Liver (tissue), 8 donors: ENCODE measurements at regions not wholly inside any gene's neighbourhood (a gene's known extent, or its start where the extent isn't known, plus 50 kb on each side); places are given as distances from the start of the nearest gene placed in this dataset.
"Not testable (repeated sequence)": the region's sequence is repeated elsewhere in the genome, so short reads cannot be mapped to it uniquely, and the experiment has no call there.

Experiments used
- DNase-seq: peaks from one replicate; pipeline ENCODE4 v3.0.0-alpha.2; 2017; ENCODE audit warnings: low spot score
- H3K27ac ChIP-seq, 2 donors: one replicate each; pipeline ENCODE4 v1.7.0; 2013; ENCODE audit warnings: inconsistent platforms in 2 of 2, low read length in 2 of 2, control low read depth in 1 of 2, low read depth in 1 of 2, mild to moderate bottlenecking in 1 of 2
- H3K27me3 ChIP-seq, 4 donors: one replicate each; pipeline versions ENCODE4 v1.6.1 to v1.7.0; 2013; ENCODE audit warnings: low read length in 3 of 4, inconsistent platforms in 1 of 4, mild to moderate bottlenecking in 1 of 4, moderate library complexity in 1 of 4; ENCODE audit not compliant: control insufficient read depth in 4 of 4, insufficient read depth in 4 of 4
- H3K36me3 ChIP-seq, 4 donors: one replicate each; pipeline versions ENCODE4 v1.6.1 to v1.7.0; 2013; ENCODE audit warnings: low read length in 3 of 4, mild to moderate bottlenecking in 3 of 4, low read depth in 1 of 4, moderate library complexity in 1 of 4; ENCODE audit not compliant: control insufficient read depth in 4 of 4, insufficient read depth in 3 of 4
- H3K4me1 ChIP-seq, 4 donors: one replicate each; pipeline versions ENCODE4 v1.6.1 to v1.7.0; 2013; ENCODE audit warnings: low read length in 3 of 4, mild to moderate bottlenecking in 3 of 4, moderate library complexity in 1 of 4; ENCODE audit not compliant: control insufficient read depth in 4 of 4, insufficient read depth in 4 of 4
- H3K4me3 ChIP-seq, 3 donors: one replicate each; pipeline versions ENCODE4 v1.6.1 to v1.7.0; 2013; ENCODE audit warnings: low read length in 3 of 3, control low read depth in 1 of 3, low read depth in 1 of 3, mild to moderate bottlenecking in 1 of 3
- H3K9ac ChIP-seq, 2 donors: one replicate each; pipeline ENCODE4 v1.7.0; 2013; ENCODE audit warnings: low read length in 2 of 2, mild to moderate bottlenecking in 2 of 2, moderate library complexity in 2 of 2, control low read depth in 1 of 2, low read depth in 1 of 2
- H3K9me3 ChIP-seq, 4 donors: one replicate each; pipeline versions ENCODE4 v1.6.1 to v1.7.0; 2013; ENCODE audit warnings: low read length in 3 of 4; ENCODE audit not compliant: control insufficient read depth in 4 of 4
- EGR1 ChIP-seq, 2 donors: IDR thresholded peaks; 2 replicates each; pipeline ENCODE4 v1.6.1; 2016 to 2018; ENCODE audit warnings: antibody characterized with exemption in 2 of 2, low read depth in 2 of 2
- FOXA1 ChIP-seq: IDR thresholded peaks from 2 replicates; pipeline ENCODE4 v1.6.1; 2016; ENCODE audit warnings: antibody characterized with exemption
- FOXA2 ChIP-seq: IDR thresholded peaks from 2 replicates; pipeline ENCODE4 v1.6.1; 2016; ENCODE audit warnings: antibody characterized with exemption
- HNF4A ChIP-seq, 2 donors: conservative IDR thresholded peaks; 2 replicates each; pipeline ENCODE4 v1.6.1; 2016; ENCODE audit warnings: antibody characterized with exemption in 2 of 2, mild to moderate bottlenecking in 2 of 2
- HNF4G ChIP-seq: IDR thresholded peaks from 2 replicates; pipeline ENCODE4 v1.6.1; 2016; ENCODE audit warnings: antibody characterized with exemption
- JUND ChIP-seq, 2 donors: IDR thresholded peaks; 2 replicates each; pipeline ENCODE4 v1.6.1; 2016; ENCODE audit warnings: antibody characterized with exemption in 2 of 2
- RAD21 ChIP-seq, 2 donors: IDR thresholded peaks; 2 replicates each; pipeline ENCODE4 v1.6.1; 2016; ENCODE audit warnings: antibody characterized with exemption in 2 of 2, mild to moderate bottlenecking in 2 of 2
- RXRA ChIP-seq, 2 donors: IDR thresholded peaks; 2 replicates each; pipeline ENCODE4 v1.6.1; 2017 to 2018; ENCODE audit warnings: antibody characterized with exemption in 2 of 2, mild to moderate bottlenecking in 1 of 2
- SP1 ChIP-seq: IDR thresholded peaks from 2 replicates; pipeline ENCODE4 v1.6.1; 2018; ENCODE audit warnings: antibody characterized with exemption, mild to moderate bottlenecking
- TAF1 ChIP-seq: conservative IDR thresholded peaks from 2 replicates; pipeline ENCODE4 v1.6.1; 2016; ENCODE audit warnings: antibody characterized with exemption, mild to moderate bottlenecking
- YY1 ChIP-seq: IDR thresholded peaks from 2 replicates; pipeline ENCODE4 v1.6.1; 2016; ENCODE audit warnings: antibody characterized with exemption, mild to moderate bottlenecking
- WGBS: extraction: QIAGEN DNeasy Blood & Tissue Kit; methylation state at CpG from one replicate; pipeline ENCODE4 v1.1.7; 2013; 5-methylcytosine and 5-hydroxymethylcytosine counted together
- TF ChIP-seq, protein P1 (sequence below): IDR thresholded peaks from 2 replicates; pipeline ENCODE4 v1.6.1; 2016; ENCODE audit warnings: antibody characterized with exemption
- TF ChIP-seq, protein P2 (sequence below): IDR thresholded peaks from 2 replicates; pipeline ENCODE4 v1.6.1; 2016; ENCODE audit warnings: antibody characterized with exemption, mild to moderate bottlenecking
- TF ChIP-seq, protein P3 (sequence below): fragments of 150-350 bp; IDR thresholded peaks from 2 replicates; pipeline ENCODE4 v1.5.1; 2017; ENCODE audit warnings: improper control_type of control experiment, low read depth, low read length; ENCODE audit not compliant: missing input control
- TF ChIP-seq, protein P4 (sequence below): IDR thresholded peaks from 2 replicates; pipeline ENCODE4 v1.6.1; 2016; ENCODE audit warnings: antibody characterized with exemption
- TF ChIP-seq, protein P5 (sequence below): IDR thresholded peaks from 2 replicates; pipeline ENCODE4 v1.6.1; 2016; ENCODE audit warnings: antibody characterized with exemption
- donor health status: healthy.
- donor health status: healthy.
- donor health status: healthy.
- donor health status: healthy.
- donor health status: healthy.

DNA sequence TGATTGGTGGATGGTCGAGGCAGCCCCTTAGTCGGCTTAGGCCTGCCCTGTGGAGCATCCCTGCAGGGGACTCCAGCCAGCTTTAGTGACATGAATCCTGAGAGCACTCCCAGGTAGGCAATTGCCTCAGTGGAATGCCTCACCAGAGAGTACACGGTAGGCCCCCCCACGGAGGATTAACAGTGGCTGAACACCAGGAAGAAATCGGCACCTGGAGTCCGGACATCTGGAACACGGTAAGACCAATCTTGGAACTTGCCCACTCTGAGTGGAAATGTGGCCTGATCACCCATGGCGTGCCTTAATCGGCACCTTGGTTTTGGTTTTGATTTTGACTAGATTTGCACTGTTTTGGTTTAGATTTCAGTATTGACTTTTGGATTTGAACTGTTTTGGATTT, 326.2 kb upstream of the NCKAP5 start:
- no peak overlapping the region for H3K27ac ChIP-seq
- H3K27me3 ChIP-seq, result no peaks in the 10 kb centered on the region
- no peak for DNase-seq
- H3K36me3 ChIP-seq, result no peaks in the 10 kb centered on the region
- no peak for TF ChIP-seq FOXA2
- TF ChIP-seq, protein P1, sequence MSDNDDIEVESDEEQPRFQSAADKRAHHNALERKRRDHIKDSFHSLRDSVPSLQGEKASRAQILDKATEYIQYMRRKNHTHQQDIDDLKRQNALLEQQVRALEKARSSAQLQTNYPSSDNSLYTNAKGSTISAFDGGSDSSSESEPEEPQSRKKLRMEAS, result no peak
- no peak for TF ChIP-seq JUND (IDR thresholded peaks at IDR 0.05)
- TF ChIP-seq, protein P2, sequence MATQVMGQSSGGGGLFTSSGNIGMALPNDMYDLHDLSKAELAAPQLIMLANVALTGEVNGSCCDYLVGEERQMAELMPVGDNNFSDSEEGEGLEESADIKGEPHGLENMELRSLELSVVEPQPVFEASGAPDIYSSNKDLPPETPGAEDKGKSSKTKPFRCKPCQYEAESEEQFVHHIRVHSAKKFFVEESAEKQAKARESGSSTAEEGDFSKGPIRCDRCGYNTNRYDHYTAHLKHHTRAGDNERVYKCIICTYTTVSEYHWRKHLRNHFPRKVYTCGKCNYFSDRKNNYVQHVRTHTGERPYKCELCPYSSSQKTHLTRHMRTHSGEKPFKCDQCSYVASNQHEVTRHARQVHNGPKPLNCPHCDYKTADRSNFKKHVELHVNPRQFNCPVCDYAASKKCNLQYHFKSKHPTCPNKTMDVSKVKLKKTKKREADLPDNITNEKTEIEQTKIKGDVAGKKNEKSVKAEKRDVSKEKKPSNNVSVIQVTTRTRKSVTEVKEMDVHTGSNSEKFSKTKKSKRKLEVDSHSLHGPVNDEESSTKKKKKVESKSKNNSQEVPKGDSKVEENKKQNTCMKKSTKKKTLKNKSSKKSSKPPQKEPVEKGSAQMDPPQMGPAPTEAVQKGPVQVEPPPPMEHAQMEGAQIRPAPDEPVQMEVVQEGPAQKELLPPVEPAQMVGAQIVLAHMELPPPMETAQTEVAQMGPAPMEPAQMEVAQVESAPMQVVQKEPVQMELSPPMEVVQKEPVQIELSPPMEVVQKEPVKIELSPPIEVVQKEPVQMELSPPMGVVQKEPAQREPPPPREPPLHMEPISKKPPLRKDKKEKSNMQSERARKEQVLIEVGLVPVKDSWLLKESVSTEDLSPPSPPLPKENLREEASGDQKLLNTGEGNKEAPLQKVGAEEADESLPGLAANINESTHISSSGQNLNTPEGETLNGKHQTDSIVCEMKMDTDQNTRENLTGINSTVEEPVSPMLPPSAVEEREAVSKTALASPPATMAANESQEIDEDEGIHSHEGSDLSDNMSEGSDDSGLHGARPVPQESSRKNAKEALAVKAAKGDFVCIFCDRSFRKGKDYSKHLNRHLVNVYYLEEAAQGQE, result no peak
- TF ChIP-seq YY1, result no peak
- no peak for TF ChIP-seq RXRA (IDR thresholded peaks at IDR 0.05)
- TF ChIP-seq HNF4G, result no peak
- TF ChIP-seq, protein P3, sequence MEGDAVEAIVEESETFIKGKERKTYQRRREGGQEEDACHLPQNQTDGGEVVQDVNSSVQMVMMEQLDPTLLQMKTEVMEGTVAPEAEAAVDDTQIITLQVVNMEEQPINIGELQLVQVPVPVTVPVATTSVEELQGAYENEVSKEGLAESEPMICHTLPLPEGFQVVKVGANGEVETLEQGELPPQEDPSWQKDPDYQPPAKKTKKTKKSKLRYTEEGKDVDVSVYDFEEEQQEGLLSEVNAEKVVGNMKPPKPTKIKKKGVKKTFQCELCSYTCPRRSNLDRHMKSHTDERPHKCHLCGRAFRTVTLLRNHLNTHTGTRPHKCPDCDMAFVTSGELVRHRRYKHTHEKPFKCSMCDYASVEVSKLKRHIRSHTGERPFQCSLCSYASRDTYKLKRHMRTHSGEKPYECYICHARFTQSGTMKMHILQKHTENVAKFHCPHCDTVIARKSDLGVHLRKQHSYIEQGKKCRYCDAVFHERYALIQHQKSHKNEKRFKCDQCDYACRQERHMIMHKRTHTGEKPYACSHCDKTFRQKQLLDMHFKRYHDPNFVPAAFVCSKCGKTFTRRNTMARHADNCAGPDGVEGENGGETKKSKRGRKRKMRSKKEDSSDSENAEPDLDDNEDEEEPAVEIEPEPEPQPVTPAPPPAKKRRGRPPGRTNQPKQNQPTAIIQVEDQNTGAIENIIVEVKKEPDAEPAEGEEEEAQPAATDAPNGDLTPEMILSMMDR, result no peak
- TF ChIP-seq, protein P4, sequence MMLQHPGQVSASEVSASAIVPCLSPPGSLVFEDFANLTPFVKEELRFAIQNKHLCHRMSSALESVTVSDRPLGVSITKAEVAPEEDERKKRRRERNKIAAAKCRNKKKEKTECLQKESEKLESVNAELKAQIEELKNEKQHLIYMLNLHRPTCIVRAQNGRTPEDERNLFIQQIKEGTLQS, result no peak
- TF ChIP-seq HNF4A (conservative IDR thresholded peaks at IDR 0.05), result no peak
- TF ChIP-seq TAF1, result no peak
- no peak for TF ChIP-seq RAD21 (IDR thresholded peaks at IDR 0.05)
- TF ChIP-seq EGR1 (IDR thresholded peaks at IDR 0.05; ENCODE audit: low read depth in 2 of 2), result no peak
- H3K4me3 ChIP-seq, result peak overlapping the region in 1 of 3 donors; percentile 9
- H3K4me1 ChIP-seq, result peaks cover 0 to 6% (median 0%) of the 10 kb centered on the region in 4 donors
- H3K9me3 ChIP-seq, result no peaks in the 10 kb centered on the region
- 63% methylated on average over 9 of the region's 9 CpGs for WGBS
- H3K9ac ChIP-seq, result no peak overlapping the region

DNA sequence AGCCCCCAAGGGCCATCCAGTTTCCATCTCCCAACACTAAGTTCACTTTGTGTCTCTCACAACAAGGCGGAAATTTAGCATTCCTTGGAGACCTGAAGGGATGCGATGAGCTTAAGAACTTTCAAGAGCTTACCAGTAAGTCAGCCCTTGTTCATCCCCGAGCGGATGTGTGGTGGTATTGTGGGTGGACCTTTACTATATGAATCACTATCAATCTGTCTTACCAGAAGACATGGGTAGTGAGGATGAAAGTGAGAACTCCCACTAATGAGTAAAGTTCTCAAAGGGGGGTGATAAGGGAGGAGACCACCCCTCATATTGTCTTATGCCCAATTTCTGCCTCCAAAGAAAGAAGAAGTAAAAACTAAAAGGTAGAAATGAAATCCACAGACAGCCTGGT, 329.6 kb upstream of the NCKAP5 start:
- not testable (repeated sequence) for H3K27ac ChIP-seq, H3K27me3 ChIP-seq, H3K36me3 ChIP-seq, DNase-seq, H3K4me1 ChIP-seq, H3K9ac ChIP-seq, H3K9me3 ChIP-seq, H3K4me3 ChIP-seq
- WGBS, result 75% methylated on average over 4 of the region's 4 CpGs

DNA sequence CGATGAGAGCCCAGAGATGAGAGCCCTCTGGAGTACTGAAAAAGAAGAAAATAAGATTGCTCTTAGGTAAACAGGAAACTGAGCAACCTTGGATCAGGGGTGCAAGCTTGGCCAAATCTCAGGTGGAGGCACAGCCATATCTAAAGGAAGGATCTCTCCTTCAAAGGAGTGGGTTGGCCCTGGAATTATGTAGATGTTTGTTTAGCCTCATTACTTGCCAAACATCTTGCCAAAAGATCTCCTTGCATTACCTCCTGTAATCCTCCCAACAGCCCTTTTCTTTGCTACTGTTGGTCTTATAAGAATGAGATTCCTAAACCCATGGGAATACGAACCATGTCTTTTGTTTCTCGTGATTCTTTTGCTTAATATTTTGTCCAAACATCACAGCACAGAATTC, 332.6 kb upstream of the NCKAP5 start:
- no peak for DNase-seq
- no peaks in the 10 kb centered on the region for H3K9me3 ChIP-seq
- WGBS, result 75% methylated on average over 3 of the region's 3 CpGs
- H3K27me3 ChIP-seq, result no peaks in the 10 kb centered on the region
- H3K27ac ChIP-seq, result no peak overlapping the region
- H3K36me3 ChIP-seq, result no peaks in the 10 kb centered on the region
- no peak overlapping the region for H3K9ac ChIP-seq
- no peaks in the 10 kb centered on the region for H3K4me1 ChIP-seq
- H3K4me3 ChIP-seq, result no peak overlapping the region
- TF ChIP-seq JUND (IDR thresholded peaks at IDR 0.05) (no peak), FOXA1 (no peak), SP1 (no peak), HNF4G (no peak), HNF4A (conservative IDR thresholded peaks at IDR 0.05) (no peak)
- TF ChIP-seq, protein P5, sequence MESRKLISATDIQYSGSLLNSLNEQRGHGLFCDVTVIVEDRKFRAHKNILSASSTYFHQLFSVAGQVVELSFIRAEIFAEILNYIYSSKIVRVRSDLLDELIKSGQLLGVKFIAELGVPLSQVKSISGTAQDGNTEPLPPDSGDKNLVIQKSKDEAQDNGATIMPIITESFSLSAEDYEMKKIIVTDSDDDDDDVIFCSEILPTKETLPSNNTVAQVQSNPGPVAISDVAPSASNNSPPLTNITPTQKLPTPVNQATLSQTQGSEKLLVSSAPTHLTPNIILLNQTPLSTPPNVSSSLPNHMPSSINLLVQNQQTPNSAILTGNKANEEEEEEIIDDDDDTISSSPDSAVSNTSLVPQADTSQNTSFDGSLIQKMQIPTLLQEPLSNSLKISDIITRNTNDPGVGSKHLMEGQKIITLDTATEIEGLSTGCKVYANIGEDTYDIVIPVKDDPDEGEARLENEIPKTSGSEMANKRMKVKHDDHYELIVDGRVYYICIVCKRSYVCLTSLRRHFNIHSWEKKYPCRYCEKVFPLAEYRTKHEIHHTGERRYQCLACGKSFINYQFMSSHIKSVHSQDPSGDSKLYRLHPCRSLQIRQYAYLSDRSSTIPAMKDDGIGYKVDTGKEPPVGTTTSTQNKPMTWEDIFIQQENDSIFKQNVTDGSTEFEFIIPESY, result no peak
- TF ChIP-seq, protein P2, result no peak
